ENCODE measurements at regions not wholly inside any gene's neighbourhood (a gene's known extent, or its start where the extent isn't known, plus 50 kb on each side); places are given as distances from the start of the nearest gene placed in this dataset.

DNA sequence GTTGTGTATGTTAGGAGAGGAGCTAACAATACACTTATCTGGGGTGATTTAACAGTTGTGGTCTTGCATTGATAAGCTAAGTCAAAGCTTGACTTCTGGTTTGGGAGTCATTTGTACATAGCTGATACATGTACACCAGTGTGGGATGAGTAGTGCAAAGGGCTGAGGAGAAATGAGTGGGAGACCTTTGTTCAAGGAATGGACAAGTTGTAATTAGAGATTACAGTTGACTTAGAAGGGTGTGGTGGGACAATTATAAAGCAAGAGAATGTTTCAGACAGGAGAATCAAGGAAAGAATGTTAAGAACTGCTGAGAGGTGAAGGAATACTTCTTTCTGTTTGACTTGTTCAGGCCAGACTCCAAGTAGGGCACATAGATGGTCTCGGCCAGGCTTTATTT, 209.7 kb upstream of the STEAP4 start:
- TF ChIP-seq, protein P1, sequence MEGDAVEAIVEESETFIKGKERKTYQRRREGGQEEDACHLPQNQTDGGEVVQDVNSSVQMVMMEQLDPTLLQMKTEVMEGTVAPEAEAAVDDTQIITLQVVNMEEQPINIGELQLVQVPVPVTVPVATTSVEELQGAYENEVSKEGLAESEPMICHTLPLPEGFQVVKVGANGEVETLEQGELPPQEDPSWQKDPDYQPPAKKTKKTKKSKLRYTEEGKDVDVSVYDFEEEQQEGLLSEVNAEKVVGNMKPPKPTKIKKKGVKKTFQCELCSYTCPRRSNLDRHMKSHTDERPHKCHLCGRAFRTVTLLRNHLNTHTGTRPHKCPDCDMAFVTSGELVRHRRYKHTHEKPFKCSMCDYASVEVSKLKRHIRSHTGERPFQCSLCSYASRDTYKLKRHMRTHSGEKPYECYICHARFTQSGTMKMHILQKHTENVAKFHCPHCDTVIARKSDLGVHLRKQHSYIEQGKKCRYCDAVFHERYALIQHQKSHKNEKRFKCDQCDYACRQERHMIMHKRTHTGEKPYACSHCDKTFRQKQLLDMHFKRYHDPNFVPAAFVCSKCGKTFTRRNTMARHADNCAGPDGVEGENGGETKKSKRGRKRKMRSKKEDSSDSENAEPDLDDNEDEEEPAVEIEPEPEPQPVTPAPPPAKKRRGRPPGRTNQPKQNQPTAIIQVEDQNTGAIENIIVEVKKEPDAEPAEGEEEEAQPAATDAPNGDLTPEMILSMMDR (IDR thresholded peaks at IDR 0.05; ENCODE audit: borderline replicate concordance, extremely low read depth, low read length, poor library complexity, severe bottlenecking), result no peak
- TF ChIP-seq EZH2 (IDR thresholded peaks at IDR 0.05; ENCODE audit: borderline replicate concordance, low read depth, low read length, severe bottlenecking), result no peak

Data from DND-41 (cell line).